ENCODE measurements at regions not wholly inside any gene's neighbourhood (a gene's known extent, or its start where the extent isn't known, plus 50 kb on each side); places are given as distances from the start of the nearest gene placed in this dataset.
"Not testable (repeated sequence)": the region's sequence is repeated elsewhere in the genome, so short reads cannot be mapped to it uniquely, and the experiment has no call there.

DNA sequence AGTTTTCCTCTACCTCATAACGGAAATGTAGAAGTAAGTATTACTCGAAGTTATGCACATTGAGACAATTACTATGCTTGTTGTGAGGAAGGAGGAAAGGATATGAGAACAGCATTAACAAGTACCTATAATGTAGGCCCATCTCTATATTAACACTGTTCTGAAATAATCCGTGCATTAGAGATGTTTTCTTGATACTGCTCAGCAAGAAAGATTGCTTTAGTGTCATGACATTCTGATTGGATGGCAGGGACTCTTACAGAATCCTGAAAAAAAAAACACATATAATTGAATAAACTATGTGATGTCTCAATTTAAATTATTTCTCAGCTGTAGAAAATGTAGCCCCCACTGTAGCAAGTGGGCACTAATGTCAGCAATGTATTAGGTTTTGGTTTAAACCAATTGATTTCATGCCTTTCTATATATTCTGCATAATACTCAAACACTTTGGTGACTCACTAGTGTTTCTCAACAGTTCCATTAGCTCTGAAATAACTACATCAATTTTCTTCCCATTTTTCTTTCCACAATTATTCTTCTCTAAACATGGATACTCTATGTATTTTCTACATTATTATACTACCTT is 598.3 kb upstream of the BCHE start:
- DNase-seq: no peak

DNA sequence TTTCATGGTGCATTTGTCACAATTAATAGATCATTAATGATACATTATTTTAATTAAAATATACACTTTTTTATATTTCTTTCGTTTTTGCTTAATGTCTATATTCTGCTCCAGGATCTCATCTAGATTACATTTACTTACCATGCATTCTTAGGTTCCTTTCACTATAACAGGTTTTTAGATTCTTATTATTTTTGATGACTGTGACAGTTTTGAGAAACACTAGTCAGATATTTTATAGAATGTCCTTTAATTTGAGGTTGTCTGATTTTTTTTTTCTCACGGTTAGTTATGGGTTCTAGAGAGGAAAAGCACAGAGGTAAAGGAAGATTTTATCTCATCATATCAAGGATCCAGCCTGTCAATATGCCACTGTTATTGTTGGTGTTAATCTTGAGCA is 595.8 kb upstream of the BCHE start:
- DNase-seq: no peak

DNA sequence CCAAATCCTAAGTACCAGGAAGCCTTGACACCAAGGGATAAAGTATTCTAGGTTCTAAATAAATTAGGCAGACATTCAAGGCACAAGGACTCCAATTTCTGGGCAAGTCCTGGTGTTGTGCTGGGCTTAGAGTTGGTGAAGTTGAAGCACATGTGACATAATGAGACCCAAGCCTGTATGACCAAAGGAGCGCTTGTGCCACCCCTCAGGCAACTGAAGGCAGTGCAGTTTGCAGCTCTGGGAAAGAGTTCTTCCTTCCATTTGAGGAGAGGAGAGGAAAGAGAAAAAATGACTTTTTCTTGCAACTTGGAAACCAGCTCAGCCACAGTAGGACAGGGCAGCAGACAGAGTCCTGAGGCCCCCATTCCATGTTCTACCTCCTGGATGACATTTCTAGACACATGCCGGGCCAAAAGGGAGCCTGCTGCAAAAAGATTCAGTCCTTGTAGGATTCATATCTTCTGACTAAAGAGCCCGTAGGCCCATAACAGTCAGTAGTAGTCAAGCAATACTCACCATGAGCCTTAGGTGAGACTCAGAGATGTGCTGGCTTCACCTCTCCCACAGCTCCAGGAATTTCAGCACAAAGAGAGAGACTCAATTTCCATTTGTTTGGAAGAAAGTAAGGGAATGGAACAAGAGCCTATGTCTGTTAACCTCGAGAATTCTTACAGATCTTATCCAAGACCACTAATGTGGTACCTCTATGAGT is 588.8 kb upstream of the BCHE start:
- DNase-seq: peak in 1 of 2 experiments; percentile 7

DNA sequence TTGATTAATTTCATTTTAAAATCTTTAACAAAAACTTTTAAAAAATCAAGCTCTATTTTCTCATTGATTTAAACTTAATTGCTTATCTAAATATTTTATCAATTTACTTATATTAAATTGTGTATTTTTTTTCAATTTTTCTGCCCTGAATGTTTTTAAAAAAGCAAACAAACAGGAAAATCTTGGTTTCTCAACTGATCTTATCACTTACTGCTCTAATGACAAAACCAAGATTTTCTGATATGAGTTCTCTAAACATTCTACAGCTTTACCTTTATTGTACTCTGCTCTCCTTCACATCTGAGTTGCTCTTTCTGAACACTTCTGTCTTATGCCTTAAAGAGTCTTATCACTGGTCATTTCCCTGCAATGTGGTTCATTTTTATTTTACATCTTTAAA is 587.8 kb upstream of the BCHE start:
- no peak for DNase-seq

- DNase-seq: not testable (repeated sequence)
Measured at GRCh38 chr3:166423824-166424513, 586.7 kb upstream of the BCHE start.

GRCh38 chr3:166422556-166422955 is 585.3 kb upstream of the BCHE start:
- DNase-seq: no peak

GRCh38 chr3:166420071-166420470 is 582.8 kb upstream of the BCHE start:
- no peak for DNase-seq

- no peak for DNase-seq
Measured at GRCh38 chr3:166405896-166406295, 568.7 kb upstream of the BCHE start.

DNA sequence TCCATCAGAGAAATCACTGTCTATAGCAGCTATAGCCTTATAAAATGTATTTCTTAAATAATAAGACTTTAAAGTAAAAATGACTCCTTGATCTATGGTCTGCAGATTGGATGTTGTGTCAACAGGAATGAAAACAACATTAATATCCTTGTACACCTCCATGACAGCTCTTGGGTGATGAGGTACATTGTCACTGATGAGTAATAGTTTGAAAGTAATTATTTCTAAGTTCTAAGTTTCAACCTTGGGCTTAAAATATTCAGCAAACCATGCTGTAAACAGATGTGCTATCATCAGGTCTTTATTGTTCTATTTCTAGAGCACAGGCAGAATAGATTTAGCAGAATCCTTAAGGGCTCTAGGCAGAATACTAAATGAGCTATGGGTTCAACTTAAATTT is 568.2 kb upstream of the BCHE start:
- no peak for DNase-seq

DNA sequence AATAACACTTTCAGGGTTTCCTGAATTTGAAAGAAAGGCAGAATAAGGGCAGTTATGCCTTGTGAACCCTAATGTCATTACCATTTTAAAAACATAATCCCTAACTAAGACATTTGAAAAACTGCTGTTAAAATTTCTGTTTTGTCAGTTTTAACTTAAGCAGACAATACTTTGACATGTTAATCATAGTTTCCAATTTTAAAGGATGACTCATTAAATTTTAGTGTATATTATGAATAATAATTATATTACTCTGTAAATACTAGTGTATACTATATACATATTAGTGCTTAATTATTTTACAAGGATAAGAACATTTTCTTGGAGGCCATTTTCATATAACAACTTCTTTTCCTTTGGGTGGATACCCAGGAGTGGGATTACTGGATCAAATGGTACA is 553.1 kb upstream of the BCHE start:
- DNase-seq: no peak

- no peak for DNase-seq
Measured at GRCh38 chr3:166388321-166388720, 551.1 kb upstream of the BCHE start.

- no peak for DNase-seq
Measured at GRCh38 chr3:166372571-166373106, 535.4 kb upstream of the BCHE start.

DNA sequence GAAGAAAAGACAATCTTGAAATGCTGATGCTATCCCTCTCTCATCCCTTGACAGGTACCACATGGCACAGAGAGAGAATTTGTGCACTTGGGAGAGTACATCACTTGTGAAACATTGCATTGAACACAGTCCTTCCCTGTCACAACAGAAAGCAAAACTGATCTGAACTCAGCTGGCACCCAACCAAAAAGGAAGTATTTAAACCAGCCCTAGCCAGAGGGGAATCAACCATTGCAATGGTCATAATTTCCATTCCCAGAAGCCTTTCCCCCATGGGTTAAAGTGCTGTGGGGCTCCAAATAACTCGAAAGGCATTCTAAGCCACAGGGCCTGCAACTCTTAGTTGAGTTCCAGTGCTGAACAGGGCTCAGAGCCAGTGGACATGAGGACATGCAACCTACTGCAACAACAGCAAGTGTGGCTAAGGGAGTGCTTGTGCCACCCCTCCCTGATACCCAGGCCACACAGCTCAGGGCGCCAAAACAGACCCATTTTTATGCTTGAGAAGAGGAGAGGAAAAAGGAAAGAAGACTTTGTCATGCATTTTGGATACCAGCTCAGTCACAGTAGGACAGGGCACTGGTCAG is 530.8 kb upstream of the BCHE start:
- peak in 1 of 2 experiments; percentile 8 for DNase-seq

DNA sequence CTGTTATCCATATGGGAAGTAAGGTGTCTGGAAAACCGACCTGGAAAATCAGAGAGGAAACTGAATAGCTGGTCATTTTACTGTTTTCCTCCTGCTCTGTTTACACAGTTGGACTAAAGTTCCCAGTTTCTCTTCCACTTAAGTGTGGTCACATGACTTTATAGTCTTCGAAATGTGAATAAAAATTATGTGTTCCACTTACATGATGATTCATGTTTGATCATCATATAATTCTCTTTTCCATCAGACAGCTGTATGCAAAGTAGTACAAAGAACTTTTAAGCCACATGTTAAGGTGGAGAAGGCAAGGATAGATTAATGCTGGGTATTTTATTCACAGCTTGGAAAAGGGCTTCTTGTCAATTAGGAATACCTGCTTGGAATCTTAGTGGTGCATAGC is 525.5 kb upstream of the BCHE start:
- no peak for DNase-seq

DNA sequence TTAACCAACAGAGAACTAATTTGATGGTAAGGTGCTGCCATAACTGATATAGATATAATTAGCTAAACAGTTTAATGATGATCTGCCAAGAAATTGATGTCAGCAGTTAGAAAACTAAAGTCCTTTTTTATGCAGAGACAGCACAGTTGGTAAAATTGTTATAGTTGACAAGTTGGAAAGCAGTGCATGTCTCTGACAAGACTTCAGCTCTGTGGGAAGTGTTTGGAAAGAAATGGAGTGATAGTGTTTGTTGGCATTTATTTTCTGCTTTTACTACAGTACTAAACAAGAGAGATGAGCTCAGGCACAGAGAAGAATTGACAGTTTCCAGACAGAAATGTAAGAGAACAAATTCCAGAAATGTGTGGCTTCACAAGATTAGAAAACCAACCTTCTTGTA is 523.5 kb upstream of the BCHE start:
- DNase-seq: no peak

DNA sequence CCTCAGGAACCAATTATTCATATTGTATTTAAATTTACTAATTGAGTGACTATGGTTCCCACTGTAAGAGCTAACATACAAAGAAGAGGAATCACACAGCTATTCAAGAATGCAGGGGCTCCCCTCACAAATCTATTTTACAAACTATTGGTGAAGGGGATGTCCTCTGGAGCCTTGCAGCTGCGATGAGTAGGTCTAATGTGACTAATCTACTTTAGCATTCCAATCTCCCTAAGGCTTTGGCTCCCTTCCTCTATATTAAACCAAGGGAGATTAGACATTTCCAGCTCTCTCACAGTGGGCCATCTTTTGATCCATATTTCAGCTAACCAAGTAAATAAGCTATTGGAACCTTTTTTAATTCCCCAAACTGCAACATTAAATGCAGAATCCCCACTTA is 514.2 kb upstream of the BCHE start:
- DNase-seq: no peak

- no peak for DNase-seq
Measured at GRCh38 chr3:166340604-166341266, 503.5 kb upstream of the BCHE start.

DNA sequence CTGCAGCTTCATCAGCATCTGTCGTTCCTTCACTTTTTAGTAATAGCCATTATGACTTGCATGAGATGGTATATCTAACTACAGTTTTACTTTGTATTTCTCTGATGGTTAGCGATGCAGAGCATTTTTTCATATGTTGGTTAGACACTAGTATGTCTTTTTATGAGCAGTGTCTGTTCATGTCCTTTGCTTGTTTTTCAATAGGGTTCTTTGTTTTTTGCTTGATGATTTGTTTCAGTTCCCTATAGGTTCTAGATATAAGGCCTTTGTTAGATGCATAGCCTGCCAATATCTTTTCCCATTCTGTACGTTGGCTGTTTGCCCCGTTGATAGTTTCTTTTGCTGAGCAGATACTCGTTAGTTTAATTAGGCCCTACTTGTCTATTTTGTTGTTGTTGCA is 487.2 kb upstream of the BCHE start:
- DNase-seq: no peak

GRCh38 chr3:166322391-166322790 is 485.2 kb upstream of the BCHE start:
- no peak for DNase-seq

DNA sequence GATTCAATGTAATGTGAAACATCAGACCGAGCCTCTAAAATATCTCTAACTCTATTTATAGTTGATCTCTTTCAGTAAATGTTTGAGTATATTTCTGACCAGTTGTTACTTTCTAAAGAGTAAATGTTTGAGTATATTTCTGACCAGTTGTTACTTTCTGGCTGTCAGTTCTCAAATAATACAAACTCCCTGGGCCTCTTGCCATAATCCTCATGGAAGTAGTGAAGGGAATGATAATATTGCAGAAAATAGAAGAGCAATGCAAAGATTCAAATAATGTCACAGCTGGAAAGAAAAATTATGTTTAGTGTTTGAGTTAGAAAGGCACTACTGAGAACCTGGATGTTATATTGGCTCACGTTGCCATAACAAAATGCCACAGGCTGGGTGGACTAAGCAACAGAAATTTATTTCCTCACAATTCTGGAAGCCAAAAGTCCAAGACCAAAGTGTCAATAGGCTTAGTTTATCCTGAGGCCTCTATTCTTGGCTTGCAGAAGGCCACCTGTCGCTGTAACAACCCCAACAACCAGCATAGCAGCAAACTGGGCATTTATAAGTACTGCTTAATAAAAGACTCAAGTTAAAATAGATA is 470.6 kb upstream of the BCHE start:
- peak in 1 of 2 experiments; percentile 54 for DNase-seq

- DNase-seq: peak in 1 of 2 experiments; percentile 12
Measured at GRCh38 chr3:166304584-166304983, 467.4 kb upstream of the BCHE start.

DNA sequence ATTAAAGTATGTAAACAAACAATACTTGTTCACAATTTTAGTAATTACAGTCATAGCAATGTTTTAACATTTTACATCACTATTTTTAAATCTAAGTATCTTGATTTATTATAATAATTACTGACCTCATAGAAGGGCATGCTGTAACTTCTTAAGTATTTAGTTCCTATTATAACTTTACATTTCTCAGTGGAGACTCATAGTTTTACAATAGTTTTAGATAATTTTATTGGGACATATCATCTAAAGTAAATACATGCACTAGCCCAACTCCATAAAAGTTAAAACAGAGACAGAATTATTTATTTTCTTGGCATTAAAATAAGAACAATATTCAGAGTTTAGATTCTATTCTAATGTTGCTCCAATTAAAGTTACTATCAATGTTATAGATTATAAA is 466.5 kb upstream of the BCHE start:
- no peak for DNase-seq

- DNase-seq: no peak
Measured at GRCh38 chr3:166302331-166302730, 465.1 kb upstream of the BCHE start.

All from NCI-H2081 (cell line).